K562 (cell line): ENCODE measurements at regions not wholly inside any gene's neighbourhood (a gene's known extent, or its start where the extent isn't known, plus 50 kb on each side); places are given as distances from the start of the nearest gene placed in this dataset.

Experiments
- ATAC-seq: fragments of 200-7000 bp; cut with Tn5 transposase; 3 replicates; pipeline ENCODE4 v1.9.1; 2020; ENCODE audit warnings: moderate library complexity
- BruUV-seq: library from RNA; stranded (reverse); fragments of 400-500 nt; replicated peaks from 2 replicates; lab custom pipeline; 2021; lab: Mats Ljungman, UMichigan
- CTCF ChIA-PET: fragments of 300-600 bp; formaldehyde crosslinking; extraction: SDS; loops from one replicate; lab custom pipeline; 2021; ENCODE audit warnings: low intra/inter-chr PET ratio; lab: Yijun Ruan, JAX
- POLR2A ChIA-PET: fragments of 300-600, 350-650 bp; sonication (Branson Sonifier 250); formaldehyde crosslinking; extraction: SDS; loops from one replicate; lab custom pipeline; 2021; ENCODE audit warnings: antibody characterized with exemption, inconsistent platforms; lab: Yijun Ruan, JAX
- DNase-seq, 4 experiments: peaks; one replicate each; pipeline versions ENCODE4 v3.0.0 to v3.0.0-alpha.2; 2011 to 2018; ENCODE audit warnings: low spot score in 3 of 4, mixed read lengths in 3 of 4; ENCODE audit errors: extremely low read depth in 1 of 4
- FAIRE-seq: peaks from 2 replicates; lab custom pipeline; 2011; peaks lifted over from hg19 to GRCh38; lab: Jason Lieb, UNC
- H2AFZ ChIP-seq: 2 replicates; pipeline ENCODE4 v1.6.0; 2011; ENCODE audit warnings: low read depth, low read length, control low read depth, inconsistent platforms
- H3K27ac ChIP-seq: fragments of 200-600 bp; 3 replicates; pipeline ENCODE4 v1.8.0; 2011; ENCODE audit warnings: low read depth, mild to moderate bottlenecking, control low read depth, inconsistent platforms, low read length, moderate library complexity, mixed read lengths; ENCODE audit errors: extremely low read depth
- H3K27me3 ChIP-seq, 2 experiments: fragments of 300-600 bp in 1 of 2; 2 replicates in 1 of 2; 3 replicates in 1 of 2; pipeline versions ENCODE4 v1.6.0 to v1.8.0; 2011; ENCODE audit warnings: inconsistent platforms in 2 of 2, low read length in 2 of 2, mild to moderate bottlenecking in 1 of 2, mixed read lengths in 1 of 2, moderate library complexity in 1 of 2; ENCODE audit not compliant: control insufficient read depth in 2 of 2, insufficient read depth in 2 of 2
- H3K36me3 ChIP-seq: fragments of 300-600 bp; 3 replicates; pipeline ENCODE4 v1.8.0; 2011; ENCODE audit warnings: mild to moderate bottlenecking, low read length, inconsistent platforms; ENCODE audit not compliant: control insufficient read depth, insufficient read depth
- H3K4me1 ChIP-seq, 2 experiments: fragments of 200-600 bp in 1 of 2; replicated peaks in 1 of 2; 2 replicates in 1 of 2; 3 replicates in 1 of 2; pipeline versions ENCODE4 v1.5.1 to v1.8.0; 2011; ENCODE audit warnings: inconsistent platforms in 2 of 2, low read length in 2 of 2, mild to moderate bottlenecking in 1 of 2, mixed read lengths in 1 of 2, moderate library complexity in 1 of 2; ENCODE audit not compliant: control insufficient read depth in 2 of 2, insufficient read depth in 2 of 2
- H3K4me2 ChIP-seq: 2 replicates; pipeline ENCODE4 v1.6.1; 2011; ENCODE audit warnings: low read length, control low read depth, inconsistent platforms, mixed read lengths; ENCODE audit not compliant: insufficient read depth
- H3K4me3 ChIP-seq: fragments of 200-600 bp; sonication (generic), shearing (Covaris generic); 2 replicates; pipeline ENCODE4 v1.5.1; 2016; ENCODE audit warnings: control low read depth, inconsistent platforms
- H3K79me2 ChIP-seq: fragments of 200-600 bp; 3 replicates; pipeline ENCODE4 v1.8.0; 2011; ENCODE audit warnings: low read length, inconsistent platforms; ENCODE audit not compliant: control insufficient read depth, insufficient read depth
- H3K9ac ChIP-seq, 2 experiments: 2 replicates each; pipeline versions ENCODE4 v1.6.0 to v1.6.1; 2011; ENCODE audit warnings: low read depth in 2 of 2, low read length in 2 of 2, control low read depth in 1 of 2, inconsistent platforms in 1 of 2, mild to moderate bottlenecking in 1 of 2, mixed read lengths in 1 of 2; ENCODE audit not compliant: insufficient read depth in 1 of 2
- H3K9me1 ChIP-seq: one replicate; pipeline ENCODE4 v1.6.0; 2011; ENCODE audit warnings: inconsistent platforms, mild to moderate bottlenecking, low read length, moderate library complexity; ENCODE audit not compliant: control insufficient read depth, insufficient read depth
- H3K9me3 ChIP-seq: replicated peaks from 2 replicates; pipeline ENCODE4 v1.5.1; 2011; ENCODE audit warnings: low read depth, low read length, inconsistent platforms; ENCODE audit not compliant: control insufficient read depth, insufficient read depth
- H4K20me1 ChIP-seq: replicated peaks from 2 replicates; pipeline ENCODE4 v1.6.1; 2011; ENCODE audit warnings: low read length, inconsistent platforms, mixed read lengths; ENCODE audit not compliant: control insufficient read depth, insufficient read depth
- ASH1L ChIP-seq: fragments of 450-650 bp; IDR thresholded peaks from 2 replicates; pipeline ENCODE4 v1.6.1; 2018; ENCODE audit warnings: borderline replicate concordance, mild to moderate bottlenecking, low read depth; ENCODE audit not compliant: partially characterized antibody
- CHAMP1 ChIP-seq: fragments of 450-650 bp; IDR thresholded peaks from 2 replicates; pipeline ENCODE4 v1.6.1; 2016; ENCODE audit warnings: mild to moderate bottlenecking
- CTBP1 ChIP-seq: fragments of 450-650 bp; IDR thresholded peaks from 2 replicates; pipeline ENCODE4 v1.6.1; 2016; ENCODE audit warnings: borderline replicate concordance
- HDAC1 ChIP-seq, 2 experiments: fragments of 450-650 bp; IDR thresholded peaks; 2 replicates each; pipeline ENCODE4 v1.6.1; 2016 to 2017; ENCODE audit warnings: inconsistent platforms in 1 of 2, mild to moderate bottlenecking in 1 of 2, moderate library complexity in 1 of 2
- NFE2 ChIP-seq: IDR thresholded peaks from 2 replicates; pipeline ENCODE4 v1.6.1; 2014; ENCODE audit warnings: antibody characterized with exemption, low read depth
- SMC3 ChIP-seq: conservative IDR thresholded peaks from 2 replicates; pipeline ENCODE4 v1.6.1; 2011; ENCODE audit warnings: low read depth, low read length, improper control_type of control experiment; ENCODE audit not compliant: insufficient read depth
- STAT5A ChIP-seq: IDR thresholded peaks from 2 replicates; pipeline ENCODE4 v1.6.1; 2012; ENCODE audit warnings: low read length, inconsistent platforms, borderline replicate concordance
- TAF7 ChIP-seq: fragments of 450-650 bp; IDR thresholded peaks from 2 replicates; pipeline ENCODE4 v1.6.1; 2016; ENCODE audit warnings: missing genetic modification characterization, missing compliant biosample characterization
- TEAD4 ChIP-seq, 2 experiments: sonication (generic) in 1 of 2; formaldehyde crosslinking in 1 of 2; IDR thresholded peaks; 2 replicates each; pipeline versions ENCODE4 v1.6.1 to v1.8.0; 2012 to 2022; ENCODE audit warnings: borderline replicate concordance in 1 of 2, inconsistent platforms in 1 of 2, low read length in 1 of 2, mild to moderate bottlenecking in 1 of 2, missing genetic modification reagents in 1 of 2
- USF1 ChIP-seq: sonication (generic); formaldehyde crosslinking; IDR thresholded peaks from 2 replicates; pipeline ENCODE4 v1.9.0; 2022; ENCODE audit warnings: mild to moderate bottlenecking, missing genetic modification reagents
- YY1 ChIP-seq, 3 experiments: IDR thresholded peaks; 2 replicates each; pipeline ENCODE4 v1.6.1; 2011; ENCODE audit warnings: low read length in 2 of 3, mild to moderate bottlenecking in 2 of 3, moderate library complexity in 2 of 3, borderline replicate concordance in 1 of 3, control low read depth in 1 of 3, low read depth in 1 of 3; ENCODE audit not compliant: insufficient read depth in 3 of 3, insufficient replicate concordance in 2 of 3, control insufficient read depth in 1 of 3, insufficient read length in 1 of 3; ENCODE audit errors: extremely low read depth in 1 of 3
- WGBS: fragments of 100-300 bp; shearing (Covaris generic); methylation state at CpG from one replicate; pipeline ENCODE4 v1.1.6; 2016; ENCODE audit warnings: low coverage, mixed read lengths; ENCODE audit not compliant: insufficient coverage; ENCODE audit errors: missing lambda C conversion rate; 5-methylcytosine and 5-hydroxymethylcytosine counted together
- in situ Hi-C: fragments of 300-500 bp; cut with MboI; formaldehyde crosslinking; loops from 4 replicates; pipeline ENCODE4 v1.15.0; 2018; ENCODE audit warnings: inconsistent platforms, mixed read lengths
- intact Hi-C: fragments of 100-400 bp; cut with micrococcal nuclease; formaldehyde crosslinking; loops from 2 replicates; pipeline ENCODE4 v1.14.2; 2022

GRCh38 chr1:55801481-55801880 lies 586.3 kb upstream of the USP24 start:
- DNase-seq (no peak), FAIRE-seq (no peak)

More at GRCh38 chr1:55801481-55801880, 586.3 kb upstream of the USP24 start:
- H3K4me1 ChIP-seq, result no peaks in the 10 kb centered on the region
- H3K4me2 ChIP-seq, result no peak overlapping the region
- no peak overlapping the region for H2AFZ ChIP-seq
- H3K9me3 ChIP-seq, result no peaks in the 10 kb centered on the region
- H3K79me2 ChIP-seq, result no peaks in the 10 kb centered on the region
- ChIA-PET POLR2A (no interaction called here), CTCF (no interaction called here)
- intact Hi-C loops, result no loop called here
- H3K27ac ChIP-seq, result no peak overlapping the region
- no peak for TF ChIP-seq CHAMP1
- no peak for TF ChIP-seq ASH1L
- no peak for TF ChIP-seq CTBP1
- no peak for TF ChIP-seq SMC3
- TF ChIP-seq YY1 (IDR thresholded peaks at IDR 0.05; ENCODE audit: borderline replicate concordance in 1 of 3, control insufficient read depth in 1 of 3, extremely low read depth in 1 of 3, insufficient read depth in 3 of 3, insufficient read length in 1 of 3, insufficient replicate concordance in 2 of 3, low read depth in 1 of 3, low read length in 2 of 3), result no peak
- TF ChIP-seq TEAD4 (IDR thresholded peaks at IDR 0.05; ENCODE audit: low read length), result no peak
- TF ChIP-seq TEAD4 (CRISPR knock-in tag; IDR thresholded peaks at IDR 0.05; ENCODE audit: borderline replicate concordance), result no peak
- TF ChIP-seq NFE2, result no peak
- no peak for TF ChIP-seq STAT5A
- no peak for TF ChIP-seq TAF7 (tag)
- no peak for TF ChIP-seq USF1 (CRISPR knock-in tag)
- TF ChIP-seq HDAC1 (IDR thresholded peaks at IDR 0.05), result no peak
- H3K4me3 ChIP-seq, result no peak overlapping the region
- no TSS peak for BruUV-seq
- no peaks in the 10 kb centered on the region for H4K20me1 ChIP-seq
- H3K36me3 ChIP-seq, result no peaks in the 10 kb centered on the region
- WGBS, result 0% methylated on average over 2 of the region's 2 CpGs
- ATAC-seq, result no peak
- no peaks in the 10 kb centered on the region for H3K27me3 ChIP-seq
- H3K9ac ChIP-seq, result no peak overlapping the region
- in situ Hi-C loops, result no loop called here
- no peaks in the 10 kb centered on the region for H3K9me1 ChIP-seq
